Panc1 (cell line): ENCODE measurements at regions not wholly inside any gene's neighbourhood (a gene's known extent, or its start where the extent isn't known, plus 50 kb on each side); places are given as distances from the start of the nearest gene placed in this dataset.
"Not testable (repeated sequence)": the region's sequence is repeated elsewhere in the genome, so short reads cannot be mapped to it uniquely, and the experiment has no call there.

Experiments used
- CTCF ChIP-seq: fragments of 450-650 bp; IDR thresholded peaks from 2 replicates; pipeline ENCODE4 v1.5.1; 2017; ENCODE audit warnings: mild to moderate bottlenecking
- REST ChIP-seq, 2 experiments: IDR thresholded peaks; 2 replicates each; pipeline ENCODE4 v1.6.1; 2011 to 2012; ENCODE audit warnings: low read depth in 2 of 2, control low read depth in 1 of 2, low read length in 1 of 2, mild to moderate bottlenecking in 1 of 2, moderate library complexity in 1 of 2; ENCODE audit not compliant: insufficient read depth in 1 of 2

- TF ChIP-seq CTCF; REST (IDR thresholded peaks at IDR 0.05; ENCODE audit: insufficient read depth in 1 of 2, low read depth in 2 of 2, low read length in 1 of 2): not testable (repeated sequence)
Measured at GRCh38 chr14:105914281-105914680, 387.9 kb downstream of the TMEM121 start.
